ENCODE measurements at regions not wholly inside any gene's neighbourhood (a gene's known extent, or its start where the extent isn't known, plus 50 kb on each side); places are given as distances from the start of the nearest gene placed in this dataset.

GRCh38 chr10:3016016-3016415, 51.3 kb upstream of the PFKP start:
- H3K9me3 ChIP-seq: no peaks in the 10 kb centered on the region
- ATAC-seq (no peak), DNase-seq (no peak)
- no peaks in the 10 kb centered on the region for H3K36me3 ChIP-seq (ENCODE audit: low read depth)
- no peak for TF ChIP-seq CTCF (IDR thresholded peaks at IDR 0.05)
- peaks cover 5% of the 10 kb centered on the region for H3K4me1 ChIP-seq (ENCODE audit: low read depth)
- H3K4me3 ChIP-seq: no peak overlapping the region
- intact Hi-C loops (cut with DNase I, micrococcal nuclease): no loop called here

- intact Hi-C loops (cut with DNase I, micrococcal nuclease): no loop called here
- DNase-seq (peak in 2 of 3 donors; percentile 33 to 55), ATAC-seq (peak; percentile 92)
- Histone ChIP-seq H3K4me1 (ENCODE audit: low read depth) (peaks cover 5% of the 10 kb centered on the region), H3K4me3 (no peak overlapping the region), H3K36me3 (ENCODE audit: low read depth) (no peaks in the 10 kb centered on the region), H3K9me3 (no peaks in the 10 kb centered on the region)
- TF ChIP-seq CTCF (IDR thresholded peaks at IDR 0.05): no peak
Measured at GRCh38 chr10:3014968-3015367, 52.4 kb upstream of the PFKP start.

- H3K36me3 ChIP-seq (ENCODE audit: low read depth): no peaks in the 10 kb centered on the region
- TF ChIP-seq CTCF (IDR thresholded peaks at IDR 0.05): no peak
- ATAC-seq (no peak), DNase-seq (no peak)
- H3K4me1 ChIP-seq (ENCODE audit: low read depth): peaks cover 5% of the 10 kb centered on the region
- no peaks in the 10 kb centered on the region for H3K9me3 ChIP-seq
- intact Hi-C loops (cut with DNase I, micrococcal nuclease): no loop called here
- H3K4me3 ChIP-seq: no peak overlapping the region
Measured at GRCh38 chr10:3012223-3012622, 55.1 kb upstream of the PFKP start.

GRCh38 chr10:3010816-3011460, 56.4 kb upstream of the PFKP start:
- H3K4me3 ChIP-seq: no peak overlapping the region
- H3K36me3 ChIP-seq (ENCODE audit: low read depth): no peaks in the 10 kb centered on the region
- ATAC-seq: no peak
- peaks cover 5% of the 10 kb centered on the region for H3K4me1 ChIP-seq (ENCODE audit: low read depth)
- TF ChIP-seq CTCF (IDR thresholded peaks at IDR 0.05): no peak
- no peak for DNase-seq
- no peaks in the 10 kb centered on the region for H3K9me3 ChIP-seq
- intact Hi-C loops (cut with DNase I, micrococcal nuclease): no loop called here

GRCh38 chr10:3010334-3010733, 57.0 kb upstream of the PFKP start:
- no peaks in the 10 kb centered on the region for H3K36me3 ChIP-seq (ENCODE audit: low read depth)
- ATAC-seq: no peak
- H3K9me3 ChIP-seq: no peaks in the 10 kb centered on the region
- intact Hi-C loops (cut with DNase I, micrococcal nuclease): no loop called here
- no peak for TF ChIP-seq CTCF (IDR thresholded peaks at IDR 0.05)
- peaks cover 5% of the 10 kb centered on the region for H3K4me1 ChIP-seq (ENCODE audit: low read depth)
- no peak for DNase-seq
- H3K4me3 ChIP-seq: no peak overlapping the region

GRCh38 chr10:3009341-3009740, 58.0 kb upstream of the PFKP start:
- H3K4me1 ChIP-seq (ENCODE audit: low read depth): no peaks in the 10 kb centered on the region
- no peak overlapping the region for H3K4me3 ChIP-seq
- no peak for DNase-seq
- H3K36me3 ChIP-seq (ENCODE audit: low read depth): no peaks in the 10 kb centered on the region
- no peak for TF ChIP-seq CTCF (IDR thresholded peaks at IDR 0.05)
- no peaks in the 10 kb centered on the region for H3K9me3 ChIP-seq
- ATAC-seq: peak; percentile 56
- intact Hi-C loops (cut with DNase I, micrococcal nuclease): no loop called here

All from mucosa of descending colon (tissue), 3 donors.